Lung (tissue), 11 donors: ENCODE measurements at regions not wholly inside any gene's neighbourhood (a gene's known extent, or its start where the extent isn't known, plus 50 kb on each side); places are given as distances from the start of the nearest gene placed in this dataset.

Source experiments
- ATAC-seq: fragments of 200-7000 bp; cut with Tn5 transposase; one replicate; pipeline ENCODE4 v1.9.1; 2020; ENCODE audit warnings: moderate number of reproducible peaks; ENCODE audit not compliant: insufficient read depth, low FRiP score
- DNase-seq, 3 donors: peaks; one replicate each; pipeline ENCODE4 v3.0.0-alpha.2; 2013 to 2017
- H3K27ac ChIP-seq, 2 donors: one replicate each; pipeline ENCODE4 v1.5.1; 2013; ENCODE audit warnings: mild to moderate bottlenecking in 2 of 2, moderate library complexity in 2 of 2, control low read depth in 1 of 2, inconsistent platforms in 1 of 2, low read depth in 1 of 2, low read length in 1 of 2
- H3K27me3 ChIP-seq, 3 donors: one replicate each; pipeline ENCODE4 v1.5.1; 2013; ENCODE audit warnings: low read length in 2 of 3; ENCODE audit not compliant: control insufficient read depth in 3 of 3, insufficient read depth in 3 of 3
- H3K36me3 ChIP-seq, 4 donors: one replicate each; pipeline ENCODE4 v1.5.1; 2013; ENCODE audit warnings: low read length in 4 of 4, mild to moderate bottlenecking in 1 of 4, moderate library complexity in 1 of 4; ENCODE audit not compliant: control insufficient read depth in 4 of 4, insufficient read depth in 4 of 4
- H3K4me1 ChIP-seq, 5 donors: one replicate each; pipeline ENCODE4 v1.5.1; 2013; ENCODE audit warnings: low read length in 5 of 5, mild to moderate bottlenecking in 2 of 5, moderate library complexity in 1 of 5; ENCODE audit not compliant: control insufficient read depth in 5 of 5, insufficient read depth in 5 of 5
- H3K4me3 ChIP-seq: one replicate; pipeline ENCODE4 v1.5.1; 2013; ENCODE audit warnings: mild to moderate bottlenecking, control low read depth, moderate library complexity
- H3K9ac ChIP-seq, 2 donors: one replicate each; pipeline ENCODE4 v1.5.1; 2013; ENCODE audit warnings: low read length in 2 of 2, control low read depth in 1 of 2; ENCODE audit not compliant: insufficient read depth in 1 of 2
- H3K9me3 ChIP-seq, 4 donors: one replicate each; pipeline ENCODE4 v1.5.1; 2013; ENCODE audit warnings: low read length in 3 of 4, mild to moderate bottlenecking in 1 of 4, moderate library complexity in 1 of 4; ENCODE audit not compliant: control insufficient read depth in 4 of 4, insufficient read depth in 3 of 4
- WGBS, 2 donors: extraction: QIAGEN DNeasy Blood & Tissue Kit; methylation state at CpG; one replicate each; pipeline ENCODE4 v1.1.7; 2013; 5-methylcytosine and 5-hydroxymethylcytosine counted together
- TF ChIP-seq, protein P1 (sequence below): IDR thresholded peaks from 2 replicates; pipeline ENCODE4 v1.5.1; 2012; ENCODE audit warnings: mild to moderate bottlenecking; ENCODE audit errors: control extremely low read depth, extremely low read depth
- donor health status: control.
- donor health status: control.
- donor health status: Bipolar disorder and iron deficiency.
- donor health status: healthy.
- donor health status: DM: yes; HTN: yes; CAD: no.

DNA sequence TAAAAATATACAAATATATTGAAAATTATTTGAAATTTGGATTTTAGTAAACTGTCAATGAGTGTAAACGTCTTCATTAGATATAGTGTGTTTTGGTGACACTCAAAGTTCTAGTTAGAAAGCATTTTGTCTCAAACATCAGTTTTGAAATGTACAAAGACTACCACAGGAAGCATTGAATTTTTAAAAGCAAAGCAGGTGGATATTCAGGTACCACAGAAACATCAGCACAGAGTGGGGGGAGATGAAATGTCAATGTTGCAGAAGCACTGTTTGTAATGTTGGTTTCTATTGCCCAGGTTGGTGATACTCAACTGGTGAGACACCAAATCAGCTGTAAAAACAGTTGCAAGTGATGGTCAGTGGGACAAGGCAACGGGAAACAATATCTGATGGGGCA, 136.5 kb upstream of the ITGA4 start:
- TF ChIP-seq, protein P1, sequence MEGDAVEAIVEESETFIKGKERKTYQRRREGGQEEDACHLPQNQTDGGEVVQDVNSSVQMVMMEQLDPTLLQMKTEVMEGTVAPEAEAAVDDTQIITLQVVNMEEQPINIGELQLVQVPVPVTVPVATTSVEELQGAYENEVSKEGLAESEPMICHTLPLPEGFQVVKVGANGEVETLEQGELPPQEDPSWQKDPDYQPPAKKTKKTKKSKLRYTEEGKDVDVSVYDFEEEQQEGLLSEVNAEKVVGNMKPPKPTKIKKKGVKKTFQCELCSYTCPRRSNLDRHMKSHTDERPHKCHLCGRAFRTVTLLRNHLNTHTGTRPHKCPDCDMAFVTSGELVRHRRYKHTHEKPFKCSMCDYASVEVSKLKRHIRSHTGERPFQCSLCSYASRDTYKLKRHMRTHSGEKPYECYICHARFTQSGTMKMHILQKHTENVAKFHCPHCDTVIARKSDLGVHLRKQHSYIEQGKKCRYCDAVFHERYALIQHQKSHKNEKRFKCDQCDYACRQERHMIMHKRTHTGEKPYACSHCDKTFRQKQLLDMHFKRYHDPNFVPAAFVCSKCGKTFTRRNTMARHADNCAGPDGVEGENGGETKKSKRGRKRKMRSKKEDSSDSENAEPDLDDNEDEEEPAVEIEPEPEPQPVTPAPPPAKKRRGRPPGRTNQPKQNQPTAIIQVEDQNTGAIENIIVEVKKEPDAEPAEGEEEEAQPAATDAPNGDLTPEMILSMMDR, result no peak
- no peak overlapping the region for H3K4me3 ChIP-seq
- H3K27ac ChIP-seq, result no peak overlapping the region
- no peaks in the 10 kb centered on the region for H3K36me3 ChIP-seq
- no peak for ATAC-seq
- 87 to 93% methylated on average over 2 of the region's 2 CpGs for WGBS, 2 donors
- no peaks in the 10 kb centered on the region for H3K4me1 ChIP-seq
- no peak overlapping the region for H3K9ac ChIP-seq
- no peaks in the 10 kb centered on the region for H3K27me3 ChIP-seq
- no peaks in the 10 kb centered on the region for H3K9me3 ChIP-seq
- no peak for DNase-seq

DNA sequence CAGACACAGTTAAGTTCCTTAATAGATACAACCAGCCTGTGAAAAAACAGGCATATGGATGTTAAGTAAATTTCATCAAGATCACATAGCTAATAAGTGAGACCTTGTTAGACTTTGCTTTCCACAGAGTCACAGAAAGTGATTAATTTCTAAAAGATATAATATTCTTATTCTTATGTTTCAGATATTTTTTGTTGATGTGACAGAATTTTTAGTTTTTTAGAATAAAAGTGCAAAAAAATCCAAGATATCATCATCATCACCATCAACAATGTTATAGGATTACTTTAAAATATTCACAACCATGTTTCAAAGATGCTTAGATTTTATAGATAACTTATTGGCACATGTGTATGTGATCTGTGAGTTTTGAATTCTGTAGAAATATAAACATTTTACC, 132.3 kb upstream of the ITGA4 start:
- H3K27me3 ChIP-seq, result no peaks in the 10 kb centered on the region
- H3K36me3 ChIP-seq, result no peaks in the 10 kb centered on the region
- no peak overlapping the region for H3K9ac ChIP-seq
- no peak overlapping the region for H3K27ac ChIP-seq
- TF ChIP-seq, protein P1, result no peak
- no peak for DNase-seq
- no peak for ATAC-seq
- H3K4me3 ChIP-seq, result no peak overlapping the region
- no peaks in the 10 kb centered on the region for H3K4me1 ChIP-seq
- no peaks in the 10 kb centered on the region for H3K9me3 ChIP-seq

DNA sequence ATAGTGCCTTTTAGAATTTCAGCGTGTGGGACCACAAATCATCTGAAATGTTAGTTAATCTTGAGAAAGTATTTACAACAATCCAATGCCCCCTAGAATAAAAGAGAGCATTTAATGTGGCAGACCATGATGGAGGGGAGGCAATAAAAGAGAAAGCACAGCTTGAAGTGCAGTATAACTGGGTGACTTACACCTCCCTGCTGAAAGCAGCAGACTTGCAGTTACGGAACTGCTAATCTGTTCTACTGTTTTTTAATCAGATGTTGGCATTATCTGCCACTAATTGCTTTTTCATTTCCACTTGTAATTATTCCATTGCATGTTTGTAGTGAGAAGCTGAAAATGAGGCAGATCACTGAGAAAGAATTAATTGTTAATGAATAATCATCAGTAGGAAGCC, 130.5 kb upstream of the ITGA4 start:
- DNase-seq (no peak), ATAC-seq (no peak)
- H3K9me3 ChIP-seq, result no peaks in the 10 kb centered on the region
- H3K9ac ChIP-seq, result no peak overlapping the region
- H3K27me3 ChIP-seq, result no peaks in the 10 kb centered on the region
- WGBS, 2 donors, result 82 to 90% methylated on average over 2 of the region's 2 CpGs
- no peak overlapping the region for H3K27ac ChIP-seq
- TF ChIP-seq, protein P1, result no peak
- no peaks in the 10 kb centered on the region for H3K4me1 ChIP-seq
- H3K36me3 ChIP-seq, result no peaks in the 10 kb centered on the region
- no peak overlapping the region for H3K4me3 ChIP-seq

DNA sequence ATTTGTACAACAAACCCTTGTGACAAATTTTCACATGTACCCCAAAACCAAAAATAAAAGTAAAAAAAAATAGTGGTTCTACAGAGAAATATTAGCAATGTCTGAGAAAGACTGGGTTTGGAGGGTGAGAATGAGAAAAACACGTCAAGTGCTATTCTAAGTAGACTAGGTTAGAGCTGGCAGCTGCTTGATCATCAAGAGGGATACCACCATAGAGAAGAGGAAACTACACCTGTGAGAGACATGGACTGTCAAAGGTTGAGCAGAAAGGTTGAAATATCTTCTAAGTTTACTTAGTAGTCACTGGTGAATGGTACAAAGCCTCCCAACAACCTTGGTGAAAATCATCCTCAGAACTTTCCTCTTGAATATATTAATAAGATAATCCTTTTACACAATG, 126.9 kb upstream of the ITGA4 start:
- no peak overlapping the region for H3K4me3 ChIP-seq
- no peaks in the 10 kb centered on the region for H3K9me3 ChIP-seq
- H3K36me3 ChIP-seq, result no peaks in the 10 kb centered on the region
- TF ChIP-seq, protein P1, result no peak
- ATAC-seq (no peak), DNase-seq (no peak)
- H3K27ac ChIP-seq, result no peak overlapping the region
- H3K4me1 ChIP-seq, result no peaks in the 10 kb centered on the region
- no peak overlapping the region for H3K9ac ChIP-seq
- WGBS, 2 donors, result 93 to 96% methylated on average over 1 of the region's 1 CpG
- H3K27me3 ChIP-seq, result no peaks in the 10 kb centered on the region
